Panc1 (cell line): ENCODE measurements at regions not wholly inside any gene's neighbourhood (a gene's known extent, or its start where the extent isn't known, plus 50 kb on each side); places are given as distances from the start of the nearest gene placed in this dataset.

Source experiments
- ATAC-seq: fragments of 200-7000 bp; cut with Tn5 transposase; 2 replicates; pipeline ENCODE4 v1.9.1; 2020; ENCODE audit warnings: mild to moderate bottlenecking, moderate library complexity
- BruUV-seq: library from RNA; stranded (reverse); fragments of 400-500 nt; replicated peaks from 2 replicates; lab custom pipeline; 2021; lab: Mats Ljungman, UMichigan
- CTCF ChIA-PET: fragments of 300-600 bp; sonication (Branson Sonifier 250); formaldehyde crosslinking; loops from one replicate; lab custom pipeline; 2022; ENCODE audit warnings: antibody characterized with exemption; lab: Charles Lee
- POLR2A ChIA-PET: fragments of 300-600 bp; sonication (Branson Sonifier 250); formaldehyde crosslinking; loops from one replicate; lab custom pipeline; 2022; ENCODE audit warnings: antibody characterized with exemption; lab: Charles Lee
- DNase-seq: peaks from one replicate; pipeline ENCODE4 v3.0.0-alpha.2; 2010; ENCODE audit warnings: low read depth, low spot score
- H3K27ac ChIP-seq: 2 replicates; pipeline ENCODE4 v1.5.1; 2011; ENCODE audit warnings: mild to moderate bottlenecking, low read length, inconsistent platforms
- H3K27me3 ChIP-seq: fragments of 200-500 bp; sonication (Bioruptor generic); 2 replicates; pipeline ENCODE4 v1.6.0; 2014; ENCODE audit warnings: low read length, inconsistent platforms; ENCODE audit not compliant: control insufficient read depth, insufficient read depth
- H3K36me3 ChIP-seq: fragments of 200-500 bp; sonication (Bioruptor generic); 2 replicates; pipeline ENCODE4 v1.5.1; 2014; ENCODE audit warnings: inconsistent platforms, mild to moderate bottlenecking, low read length, moderate library complexity; ENCODE audit not compliant: control insufficient read depth, insufficient read depth
- H3K4me1 ChIP-seq: 2 replicates; pipeline ENCODE4 v1.5.1; 2011; ENCODE audit warnings: inconsistent platforms, mild to moderate bottlenecking, low read length, moderate library complexity; ENCODE audit not compliant: control insufficient read depth, insufficient read depth
- H3K4me3 ChIP-seq, 2 experiments: 2 replicates each; pipeline ENCODE4 v1.5.1; 2011 to 2012; ENCODE audit warnings: low read depth in 2 of 2, low read length in 2 of 2, mild to moderate bottlenecking in 2 of 2, inconsistent platforms in 1 of 2, moderate library complexity in 1 of 2
- H3K9me3 ChIP-seq: fragments of 200-500 bp; sonication (Bioruptor generic); 2 replicates; pipeline ENCODE4 v1.5.1; 2014; ENCODE audit warnings: low read depth, mild to moderate bottlenecking, inconsistent platforms, low read length, moderate library complexity; ENCODE audit not compliant: control insufficient read depth, insufficient read depth
- CTCF ChIP-seq: fragments of 450-650 bp; IDR thresholded peaks from 2 replicates; pipeline ENCODE4 v1.5.1; 2017; ENCODE audit warnings: mild to moderate bottlenecking
- POLR2AphosphoS5 ChIP-seq: IDR thresholded peaks from 2 replicates; pipeline ENCODE4 v1.6.1; 2012; ENCODE audit warnings: mild to moderate bottlenecking, low read depth, low read length, moderate library complexity
- REST ChIP-seq, 2 experiments: IDR thresholded peaks; 2 replicates each; pipeline ENCODE4 v1.6.1; 2011 to 2012; ENCODE audit warnings: low read depth in 2 of 2, control low read depth in 1 of 2, low read length in 1 of 2, mild to moderate bottlenecking in 1 of 2, moderate library complexity in 1 of 2; ENCODE audit not compliant: insufficient read depth in 1 of 2
- SIN3A ChIP-seq: IDR thresholded peaks from 2 replicates; pipeline ENCODE4 v1.6.1; 2012; ENCODE audit warnings: low read depth, mild to moderate bottlenecking, low read length, moderate library complexity, borderline replicate concordance; ENCODE audit not compliant: insufficient read depth
- TCF7L2 ChIP-seq: IDR thresholded peaks from 2 replicates; pipeline ENCODE4 v1.6.1; 2011; ENCODE audit warnings: mild to moderate bottlenecking, low read depth, low read length, inconsistent platforms
- in situ Hi-C: cut with HindIII; loops from 2 replicates; pipeline ENCODE4 v1.10.0; 2016; ENCODE audit warnings: low sequenced_read_pairs, low pct_unique_long_range_greater_than_20kb
- intact Hi-C: fragments of 100-400 bp; cut with micrococcal nuclease; formaldehyde crosslinking; loops from one replicate; pipeline ENCODE4 v1.10.0; 2022; ENCODE audit not compliant: unreplicated experiment

- intact Hi-C loops: no loop called here
- TF ChIP-seq SIN3A (no peak), TCF7L2 (no peak), CTCF (no peak), REST (IDR thresholded peaks at IDR 0.05; ENCODE audit: insufficient read depth in 1 of 2, low read depth in 2 of 2, low read length in 1 of 2) (no peak)
- POLR2A ChIA-PET: no interaction called here
- H3K4me1 ChIP-seq: no peaks in the 10 kb centered on the region
- ATAC-seq (no peak), DNase-seq (no peak)
- H3K36me3 ChIP-seq: no peaks in the 10 kb centered on the region; the same call in 1 of the 2 replicates
- no TSS peak for BruUV-seq
- no peaks in the 10 kb centered on the region for H3K9me3 ChIP-seq
- no peaks in the 10 kb centered on the region for H3K27me3 ChIP-seq
- H3K4me3 ChIP-seq: no peak overlapping the region
- no peak overlapping the region for H3K27ac ChIP-seq
- CTCF ChIA-PET: no interaction called here
- in situ Hi-C loops: no loop called here
These were observed 561.2 kb upstream of the SLITRK1 start for GRCh38 chr13:84443463-84443862.

GRCh38 chr13:84439108-84439507, 556.8 kb upstream of the SLITRK1 start:
- H3K4me1 ChIP-seq: no peaks in the 10 kb centered on the region
- no peaks in the 10 kb centered on the region; the same call in 1 of the 2 replicates for H3K36me3 ChIP-seq
- DNase-seq: no peak
- no peaks in the 10 kb centered on the region for H3K9me3 ChIP-seq
- TF ChIP-seq TCF7L2 (no peak), CTCF (no peak), REST (IDR thresholded peaks at IDR 0.05; ENCODE audit: insufficient read depth in 1 of 2, low read depth in 2 of 2, low read length in 1 of 2) (no peak), SIN3A (no peak), POLR2AphosphoS5 (no peak)
- H3K4me3 ChIP-seq: no peak overlapping the region
- intact Hi-C loops: no loop called here
- no TSS peak for BruUV-seq
- H3K27ac ChIP-seq: no peak overlapping the region
- CTCF ChIA-PET: no interaction called here
- in situ Hi-C loops: no loop called here
- H3K27me3 ChIP-seq: no peaks in the 10 kb centered on the region
- POLR2A ChIA-PET: no interaction called here
- ATAC-seq: no peak
